C4-2B (cell line): ENCODE measurements at regions not wholly inside any gene's neighbourhood (a gene's known extent, or its start where the extent isn't known, plus 50 kb on each side); places are given as distances from the start of the nearest gene placed in this dataset.
"Not testable (repeated sequence)": the region's sequence is repeated elsewhere in the genome, so short reads cannot be mapped to it uniquely, and the experiment has no call there.

Experiments used
- CTCF ChIP-seq: fragments of 450-650 bp; conservative IDR thresholded peaks from 2 replicates; pipeline ENCODE4 v1.5.1; 2017; ENCODE audit warnings: mild to moderate bottlenecking
- ZFX ChIP-seq: fragments of 450-650 bp; IDR thresholded peaks from 2 replicates; pipeline ENCODE4 v1.6.1; 2017

GRCh38 chr16:66173181-66173580 is 193.3 kb upstream of the CDH5 start:
- not testable (repeated sequence) for TF ChIP-seq CTCF, ZFX
